Lower leg skin (tissue), 4 donors: ENCODE measurements at regions not wholly inside any gene's neighbourhood (a gene's known extent, or its start where the extent isn't known, plus 50 kb on each side); places are given as distances from the start of the nearest gene placed in this dataset.

Experiments used
- DNase-seq, 2 donors: peaks; one replicate each; pipeline ENCODE4 v3.0.0-alpha.2; 2019; ENCODE audit warnings: low spot score in 2 of 2
- H3K4me3 ChIP-seq: fragments of 200-600 bp; sonication (generic); 2 replicates; pipeline ENCODE4 v1.5.1; 2017; ENCODE audit warnings: mild to moderate bottlenecking, low read depth; ENCODE audit not compliant: poor library complexity, severe bottlenecking
- CTCF ChIP-seq, 3 donors: fragments of 450-650 bp; IDR thresholded peaks; one replicate each; pipeline ENCODE4 v1.5.1; 2016; ENCODE audit warnings: antibody characterized with exemption in 3 of 3, mild to moderate bottlenecking in 3 of 3, moderate library complexity in 2 of 3
- POLR2A ChIP-seq, 2 donors: fragments of 450-650 bp; IDR thresholded peaks; one replicate each; pipeline ENCODE4 v1.6.1; 2016 to 2017; ENCODE audit warnings: antibody characterized with exemption in 2 of 2, mild to moderate bottlenecking in 1 of 2, moderate library complexity in 1 of 2
- WGBS, 2 donors: methylation state at CpG; one replicate each; pipeline ENCODE4 v1.1.5; 2018; 5-methylcytosine and 5-hydroxymethylcytosine counted together
- intact Hi-C: fragments of 100-400 bp; cut with DNase I; formaldehyde crosslinking; loops from one replicate; pipeline ENCODE4 v1.15.0; 2023; ENCODE audit warnings: low total_unique reads

GRCh38 chr5:97471951-97472350, 288.9 kb upstream of the RIOK2 start:
- H3K4me3 ChIP-seq = no peak overlapping the region
- DNase-seq = no peak
- intact Hi-C loops = no loop called here
- no peak for TF ChIP-seq CTCF (IDR thresholded peaks at IDR 0.05)
- no peak for TF ChIP-seq POLR2A (IDR thresholded peaks at IDR 0.05)
- 93 to 97% methylated on average over 10 of the region's 10 CpGs for WGBS, 2 donors

GRCh38 chr5:97475847-97476246, 292.8 kb upstream of the RIOK2 start:
- no peak for TF ChIP-seq CTCF (IDR thresholded peaks at IDR 0.05)
- no peak for TF ChIP-seq POLR2A (IDR thresholded peaks at IDR 0.05)
- intact Hi-C loops = no loop called here
- WGBS, 2 donors = 94 to 97% methylated on average over 3 of the region's 3 CpGs

GRCh38 chr5:97476852-97477534, 293.9 kb upstream of the RIOK2 start:
- intact Hi-C loops = no loop called here
- TF ChIP-seq POLR2A (IDR thresholded peaks at IDR 0.05) (no peak), CTCF (IDR thresholded peaks at IDR 0.05) (no peak)
- no peak for DNase-seq
- no peak overlapping the region for H3K4me3 ChIP-seq
- 86% methylated on average over 2 of the region's 2 CpGs for WGBS, 2 donors

More at GRCh38 chr5:97475847-97476246, 292.8 kb upstream of the RIOK2 start:
- DNase-seq = no peak
- H3K4me3 ChIP-seq = no peak overlapping the region

- intact Hi-C loops = no loop called here
- DNase-seq = no peak
- TF ChIP-seq POLR2A (IDR thresholded peaks at IDR 0.05) (no peak), CTCF (IDR thresholded peaks at IDR 0.05) (no peak)
- H3K4me3 ChIP-seq = no peak overlapping the region
These were observed 295.4 kb upstream of the RIOK2 start for GRCh38 chr5:97478483-97478882.

- WGBS, 2 donors = 83 to 93% methylated on average over 3 of the region's 3 CpGs
- no peak overlapping the region for H3K4me3 ChIP-seq
- intact Hi-C loops = no loop called here
- DNase-seq = no peak
- no peak for TF ChIP-seq CTCF (IDR thresholded peaks at IDR 0.05)
- no peak for TF ChIP-seq POLR2A (IDR thresholded peaks at IDR 0.05)
These were observed 297.3 kb upstream of the RIOK2 start for GRCh38 chr5:97480313-97480712.

- no peak for TF ChIP-seq CTCF (IDR thresholded peaks at IDR 0.05)
- TF ChIP-seq POLR2A (IDR thresholded peaks at IDR 0.05) = no peak
- WGBS, 2 donors = 94 to 100% methylated on average over 5 to 6 of the region's 7 CpGs
These were observed 305.1 kb upstream of the RIOK2 start for GRCh38 chr5:97488126-97488668.

More at GRCh38 chr5:97488126-97488668, 305.1 kb upstream of the RIOK2 start:
- intact Hi-C loops = no loop called here
- no peak for DNase-seq
- no peak overlapping the region for H3K4me3 ChIP-seq
